H9 (cell line): ENCODE measurements at regions not wholly inside any gene's neighbourhood (a gene's known extent, or its start where the extent isn't known, plus 50 kb on each side); places are given as distances from the start of the nearest gene placed in this dataset.

Experiments
- DNase-seq: peaks from one replicate; pipeline ENCODE4 v3.0.0-alpha.2; 2017
- H2AFZ ChIP-seq: one replicate; pipeline ENCODE4 v1.6.1; 2013; ENCODE audit warnings: mild to moderate bottlenecking, low read length, control low read depth, moderate library complexity
- H2AK5ac ChIP-seq: 2 replicates; pipeline ENCODE4 v1.6.1; 2013; ENCODE audit warnings: low read length, control low read depth, mixed read lengths; ENCODE audit not compliant: insufficient read length
- H2BK120ac ChIP-seq: one replicate; pipeline ENCODE4 v1.6.1; 2013; ENCODE audit warnings: low read depth, mild to moderate bottlenecking, low read length, control low read depth, inconsistent platforms; ENCODE audit not compliant: poor library complexity, severe bottlenecking
- H2BK12ac ChIP-seq: 2 replicates; pipeline ENCODE4 v1.6.1; 2013; ENCODE audit warnings: low read length, control low read depth, mixed read lengths, low read depth; ENCODE audit not compliant: insufficient read length
- H2BK15ac ChIP-seq: 2 replicates; pipeline ENCODE4 v1.6.1; 2013; ENCODE audit warnings: low read depth, low read length, control low read depth
- H2BK20ac ChIP-seq: one replicate; pipeline ENCODE4 v1.6.1; 2013; ENCODE audit warnings: low read depth, mild to moderate bottlenecking, low read length, control low read depth, inconsistent platforms; ENCODE audit not compliant: poor library complexity, severe bottlenecking
- H2BK5ac ChIP-seq: 2 replicates; pipeline ENCODE4 v1.6.1; 2013; ENCODE audit warnings: low read length, control low read depth, mixed read lengths; ENCODE audit not compliant: insufficient read length
- H3K14ac ChIP-seq: 2 replicates; pipeline ENCODE4 v1.6.1; 2013; ENCODE audit warnings: low read length, control low read depth; ENCODE audit not compliant: insufficient read depth
- H3K18ac ChIP-seq: 2 replicates; pipeline ENCODE4 v1.6.1; 2013; ENCODE audit warnings: low read depth, mild to moderate bottlenecking, mixed read lengths, low read length, control low read depth; ENCODE audit not compliant: insufficient read length
- H3K23ac ChIP-seq: 2 replicates; pipeline ENCODE4 v1.6.1; 2013; ENCODE audit warnings: low read length, control low read depth, mixed read lengths, low read depth; ENCODE audit not compliant: insufficient read length
- H3K23me2 ChIP-seq: 2 replicates; pipeline ENCODE4 v1.6.1; 2013; ENCODE audit warnings: low read depth, mild to moderate bottlenecking, mixed read lengths, low read length, control low read depth; ENCODE audit not compliant: insufficient read length, poor library complexity, severe bottlenecking
- H3K27ac ChIP-seq: 2 replicates; pipeline ENCODE4 v1.5.1; 2013; ENCODE audit warnings: low read length, control low read depth, mixed read lengths, low read depth; ENCODE audit not compliant: insufficient read length
- H3K27me3 ChIP-seq: 2 replicates; pipeline ENCODE4 v1.6.1; 2013; ENCODE audit warnings: low read length, control low read depth, inconsistent platforms; ENCODE audit not compliant: insufficient read depth
- H3K4ac ChIP-seq: 2 replicates; pipeline ENCODE4 v1.6.1; 2013; ENCODE audit warnings: low read depth, mild to moderate bottlenecking, control low read depth, inconsistent platforms, low read length, moderate library complexity
- H3K4me1 ChIP-seq: 2 replicates; pipeline ENCODE4 v1.6.1; 2013; ENCODE audit warnings: low read length, control low read depth, inconsistent platforms; ENCODE audit not compliant: insufficient read depth
- H3K4me2 ChIP-seq: 2 replicates; pipeline ENCODE4 v1.6.1; 2013; ENCODE audit warnings: low read length, control low read depth, mixed read lengths; ENCODE audit not compliant: insufficient read length, insufficient read depth
- H3K56ac ChIP-seq: 2 replicates; pipeline ENCODE4 v1.6.1; 2013; ENCODE audit warnings: low read depth, mild to moderate bottlenecking, mixed read lengths, low read length, control low read depth; ENCODE audit not compliant: insufficient read length
- H3K79me1 ChIP-seq: 2 replicates; pipeline ENCODE4 v1.6.1; 2013; ENCODE audit warnings: low read depth, mild to moderate bottlenecking, moderate library complexity, low read length, control low read depth, inconsistent platforms; ENCODE audit not compliant: insufficient read depth, poor library complexity, severe bottlenecking
- H3K79me2 ChIP-seq: 2 replicates; pipeline ENCODE4 v1.6.1; 2013; ENCODE audit warnings: low read length, control low read depth, inconsistent platforms; ENCODE audit not compliant: insufficient read depth
- H3K9ac ChIP-seq: 2 replicates; pipeline ENCODE4 v1.6.1; 2013; ENCODE audit warnings: low read length, control low read depth, mixed read lengths; ENCODE audit not compliant: insufficient read length; ENCODE audit errors: extremely low read depth
- H3K9me3 ChIP-seq: one replicate; pipeline ENCODE4 v1.6.1; 2013; ENCODE audit warnings: low read depth, low read length, inconsistent platforms; ENCODE audit not compliant: control insufficient read depth
- H3T11ph ChIP-seq: one replicate; pipeline ENCODE4 v1.6.1; 2013; ENCODE audit warnings: mild to moderate bottlenecking, low read length, control low read depth, inconsistent platforms
- H4K20me1 ChIP-seq: one replicate; pipeline ENCODE4 v1.6.1; 2013; ENCODE audit not compliant: control insufficient read depth, insufficient read length, insufficient read depth
- H4K5ac ChIP-seq: 2 replicates; pipeline ENCODE4 v1.6.1; 2013; ENCODE audit warnings: low read depth, mild to moderate bottlenecking, mixed read lengths, low read length, control low read depth; ENCODE audit not compliant: insufficient read length
- H4K8ac ChIP-seq: replicated peaks from 2 replicates; pipeline ENCODE4 v1.6.1; 2013; ENCODE audit warnings: low read length, control low read depth, mixed read lengths, low read depth; ENCODE audit not compliant: insufficient read length
- H4K91ac ChIP-seq: 2 replicates; pipeline ENCODE4 v1.6.1; 2013; ENCODE audit warnings: low read depth, mild to moderate bottlenecking, moderate library complexity, mixed read lengths, low read length, control low read depth; ENCODE audit not compliant: insufficient read length
- H3K27ac Mint-ChIP-seq, 3 experiments: 2 replicates in 2 of 3; 3 replicates in 1 of 3; pipeline ENCODE4 v1.8.0; 2020 to 2021; ENCODE audit warnings: mixed read lengths in 3 of 3, mild to moderate bottlenecking in 1 of 3, moderate library complexity in 1 of 3
- H3K27me3 Mint-ChIP-seq: 2 replicates; pipeline ENCODE4 v1.8.0; 2021; ENCODE audit warnings: low read depth, mild to moderate bottlenecking, moderate library complexity, mixed read lengths
- H3K36me3 Mint-ChIP-seq, 3 experiments: 2 replicates in 2 of 3; 3 replicates in 1 of 3; pipeline ENCODE4 v1.8.0; 2020 to 2021; ENCODE audit warnings: low read depth in 3 of 3, mixed read lengths in 3 of 3; ENCODE audit not compliant: insufficient read depth in 1 of 3
- H3K4me1 Mint-ChIP-seq, 2 experiments: 2 replicates each; pipeline ENCODE4 v1.8.0; 2020; ENCODE audit warnings: mixed read lengths in 2 of 2
- H3K4me3 Mint-ChIP-seq, 2 experiments: 2 replicates in 1 of 2; 3 replicates in 1 of 2; pipeline ENCODE4 v1.8.0; 2020 to 2021; ENCODE audit warnings: mild to moderate bottlenecking in 2 of 2, mixed read lengths in 2 of 2, moderate library complexity in 1 of 2
- H3K9me3 Mint-ChIP-seq, 2 experiments: 2 replicates in 1 of 2; 3 replicates in 1 of 2; pipeline ENCODE4 v1.8.0; 2020; ENCODE audit warnings: mild to moderate bottlenecking in 2 of 2, mixed read lengths in 2 of 2, moderate library complexity in 1 of 2
- WGBS: extraction: QIAGEN DNeasy Blood & Tissue Kit; methylation state at CpG from one replicate; pipeline ENCODE4 v1.1.7; 2013; ENCODE audit warnings: missing lambda C conversion rate, low lambda C conversion rate, mixed read lengths; ENCODE audit not compliant: insufficient read length; ENCODE audit errors: extremely low coverage; 5-methylcytosine and 5-hydroxymethylcytosine counted together
- TF ChIP-seq, protein P1 (sequence below): fragments of 200-600 bp; sonication (generic); conservative IDR thresholded peaks from 3 replicates; pipeline ENCODE4 v1.8.0; 2021; ENCODE audit warnings: antibody characterized with exemption, mild to moderate bottlenecking

DNA sequence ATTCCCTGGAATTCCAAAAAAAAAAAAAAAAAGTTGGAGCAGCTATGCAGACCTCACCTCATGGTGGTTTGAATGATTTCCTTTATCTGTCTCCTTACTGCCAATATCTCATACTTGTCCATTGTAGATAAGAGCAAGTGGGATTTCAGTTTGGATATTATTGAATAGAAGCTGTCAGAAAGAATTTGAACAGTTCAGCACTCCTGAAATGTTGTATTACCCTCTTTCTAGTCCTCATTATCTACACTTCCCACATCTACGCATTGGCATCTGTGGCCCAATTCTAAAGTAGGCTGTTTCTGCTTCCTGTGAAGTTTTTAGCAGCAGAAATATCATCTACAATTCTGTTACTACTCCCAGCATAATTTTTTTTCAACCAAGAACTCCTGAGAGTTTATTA, 68.2 kb upstream of the KHDRBS2 start:
- H3K27ac Mint-ChIP-seq: no peak overlapping the region
- H3K9me3 Mint-ChIP-seq: no peaks in the 10 kb centered on the region
- H3K27me3 ChIP-seq: no peaks in the 10 kb centered on the region
- no CpG with 5 or more reads among the region's 1 CpG for whole genome bisulfite sequencing
- H2BK12ac ChIP-seq: no peak overlapping the region
- H4K5ac ChIP-seq: no peak overlapping the region
- DNase-seq: no peak
- TF ChIP-seq, protein P1, sequence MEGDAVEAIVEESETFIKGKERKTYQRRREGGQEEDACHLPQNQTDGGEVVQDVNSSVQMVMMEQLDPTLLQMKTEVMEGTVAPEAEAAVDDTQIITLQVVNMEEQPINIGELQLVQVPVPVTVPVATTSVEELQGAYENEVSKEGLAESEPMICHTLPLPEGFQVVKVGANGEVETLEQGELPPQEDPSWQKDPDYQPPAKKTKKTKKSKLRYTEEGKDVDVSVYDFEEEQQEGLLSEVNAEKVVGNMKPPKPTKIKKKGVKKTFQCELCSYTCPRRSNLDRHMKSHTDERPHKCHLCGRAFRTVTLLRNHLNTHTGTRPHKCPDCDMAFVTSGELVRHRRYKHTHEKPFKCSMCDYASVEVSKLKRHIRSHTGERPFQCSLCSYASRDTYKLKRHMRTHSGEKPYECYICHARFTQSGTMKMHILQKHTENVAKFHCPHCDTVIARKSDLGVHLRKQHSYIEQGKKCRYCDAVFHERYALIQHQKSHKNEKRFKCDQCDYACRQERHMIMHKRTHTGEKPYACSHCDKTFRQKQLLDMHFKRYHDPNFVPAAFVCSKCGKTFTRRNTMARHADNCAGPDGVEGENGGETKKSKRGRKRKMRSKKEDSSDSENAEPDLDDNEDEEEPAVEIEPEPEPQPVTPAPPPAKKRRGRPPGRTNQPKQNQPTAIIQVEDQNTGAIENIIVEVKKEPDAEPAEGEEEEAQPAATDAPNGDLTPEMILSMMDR: no peak
- H3K23me2 ChIP-seq: no peaks in the 10 kb centered on the region
- H3K79me2 ChIP-seq: no peaks in the 10 kb centered on the region
- no peaks in the 10 kb centered on the region for H3K4me1 Mint-ChIP-seq
- H3T11ph ChIP-seq: no peak overlapping the region
- H3K27me3 Mint-ChIP-seq: no peaks in the 10 kb centered on the region
- no peak overlapping the region for H2BK15ac ChIP-seq
- no peaks in the 10 kb centered on the region for H3K4me1 ChIP-seq
- H2AK5ac ChIP-seq: no peak overlapping the region
- no peaks in the 10 kb centered on the region for H3K36me3 Mint-ChIP-seq
- no peak overlapping the region for H4K8ac ChIP-seq
- no peak overlapping the region for H3K56ac ChIP-seq
- H3K4me3 Mint-ChIP-seq: no peak overlapping the region
- H3K14ac ChIP-seq: no peak overlapping the region
- H3K23ac ChIP-seq: no peak overlapping the region
- H2BK5ac ChIP-seq: no peak overlapping the region
- H2BK120ac ChIP-seq: no peak overlapping the region
- no peaks in the 10 kb centered on the region for H4K20me1 ChIP-seq
- H3K27ac ChIP-seq: no peak overlapping the region
- H4K91ac ChIP-seq: no peak overlapping the region
- no peak overlapping the region for H2AFZ ChIP-seq
- H3K18ac ChIP-seq: no peak overlapping the region
- no peaks in the 10 kb centered on the region for H3K9me3 ChIP-seq
- no peaks in the 10 kb centered on the region for H3K79me1 ChIP-seq
- no peak overlapping the region for H2BK20ac ChIP-seq
- no peak overlapping the region for H3K4ac ChIP-seq
- H3K9ac ChIP-seq: no peak overlapping the region
- H3K4me2 ChIP-seq: no peak overlapping the region
